ENCODE measurements at regions not wholly inside any gene's neighbourhood (a gene's known extent, or its start where the extent isn't known, plus 50 kb on each side); places are given as distances from the start of the nearest gene placed in this dataset.
A peak's percentile ranks its signal among the peaks of the same experiment; 100 is the strongest.

GRCh38 chr1:108034396-108034795 lies 69.4 kb upstream of the VAV3 start:
- H3K9me3 ChIP-seq (ENCODE audit: insufficient read depth, low read depth, low read length) = no peaks in the 10 kb centered on the region
- no peak overlapping the region for H3K4me2 ChIP-seq (ENCODE audit: low read depth, low read length, poor library complexity, severe bottlenecking)
- TF ChIP-seq EZH2phosphoT487 (IDR thresholded peaks at IDR 0.05; ENCODE audit: borderline replicate concordance) (no peak), CTCF (conservative IDR thresholded peaks at IDR 0.05; ENCODE audit: low read length) (no peak)
- no peaks in the 10 kb centered on the region for H4K20me1 ChIP-seq (ENCODE audit: insufficient read depth, low read length, poor library complexity, severe bottlenecking)
- H3K79me2 ChIP-seq (ENCODE audit: insufficient read depth, low read length) = no peaks in the 10 kb centered on the region
- H3K9me2 ChIP-seq (replicated peaks; ENCODE audit: low read depth, low read length) = no peaks in the 10 kb centered on the region
- H2AFZ ChIP-seq (ENCODE audit: low read length) = no peak overlapping the region
- no peaks in the 10 kb centered on the region for H3K36me3 ChIP-seq (ENCODE audit: insufficient read depth, low read length)
- no peaks in the 10 kb centered on the region for H3K27me3 ChIP-seq (ENCODE audit: insufficient read depth, low read length, poor library complexity, severe bottlenecking)
- peaks cover 13% of the 10 kb centered on the region for H3K4me1 ChIP-seq (ENCODE audit: insufficient read depth, low read length, poor library complexity, severe bottlenecking)
- no peak overlapping the region for H3K9ac ChIP-seq (ENCODE audit: low read depth, low read length, poor library complexity, severe bottlenecking)
- no peak overlapping the region for H3K4me3 ChIP-seq (ENCODE audit: low read length, poor library complexity, severe bottlenecking)
- no peaks in the 10 kb centered on the region for H3F3A ChIP-seq (ENCODE audit: low read depth)

GRCh38 chr1:108033550-108033951 lies 68.6 kb upstream of the VAV3 start:
- H3K79me2 ChIP-seq (ENCODE audit: insufficient read depth, low read length) = no peaks in the 10 kb centered on the region
- no peaks in the 10 kb centered on the region for H3K9me2 ChIP-seq (replicated peaks; ENCODE audit: low read depth, low read length)
- no peak overlapping the region for H2AFZ ChIP-seq (ENCODE audit: low read length)
- H3K27me3 ChIP-seq (ENCODE audit: insufficient read depth, low read length, poor library complexity, severe bottlenecking) = no peaks in the 10 kb centered on the region
- H3K4me1 ChIP-seq (ENCODE audit: insufficient read depth, low read length, poor library complexity, severe bottlenecking) = peaks cover 21% of the 10 kb centered on the region
- H4K20me1 ChIP-seq (ENCODE audit: insufficient read depth, low read length, poor library complexity, severe bottlenecking) = no peaks in the 10 kb centered on the region
- no peak overlapping the region for H3K9ac ChIP-seq (ENCODE audit: low read depth, low read length, poor library complexity, severe bottlenecking)
- no peaks in the 10 kb centered on the region for H3F3A ChIP-seq (ENCODE audit: low read depth)
- TF ChIP-seq CTCF (conservative IDR thresholded peaks at IDR 0.05; ENCODE audit: low read length) = no peak
- no peak for TF ChIP-seq EZH2phosphoT487 (IDR thresholded peaks at IDR 0.05; ENCODE audit: borderline replicate concordance)
- no peak overlapping the region for H3K4me3 ChIP-seq (ENCODE audit: low read length, poor library complexity, severe bottlenecking)
- no peak overlapping the region for H3K4me2 ChIP-seq (ENCODE audit: low read depth, low read length, poor library complexity, severe bottlenecking)
- no peaks in the 10 kb centered on the region for H3K36me3 ChIP-seq (ENCODE audit: insufficient read depth, low read length)
- H3K9me3 ChIP-seq (ENCODE audit: insufficient read depth, low read depth, low read length) = no peaks in the 10 kb centered on the region

- no peaks in the 10 kb centered on the region for H3K27me3 ChIP-seq (ENCODE audit: insufficient read depth, low read length, poor library complexity, severe bottlenecking)
- H3K79me2 ChIP-seq (ENCODE audit: insufficient read depth, low read length) = no peaks in the 10 kb centered on the region
- H3K9me3 ChIP-seq (ENCODE audit: insufficient read depth, low read depth, low read length) = no peaks in the 10 kb centered on the region
- TF ChIP-seq EZH2phosphoT487 (IDR thresholded peaks at IDR 0.05; ENCODE audit: borderline replicate concordance) (no peak), CTCF (conservative IDR thresholded peaks at IDR 0.05; ENCODE audit: low read length) (no peak)
- H4K20me1 ChIP-seq (ENCODE audit: insufficient read depth, low read length, poor library complexity, severe bottlenecking) = no peaks in the 10 kb centered on the region
- H3F3A ChIP-seq (ENCODE audit: low read depth) = no peaks in the 10 kb centered on the region
- H3K9ac ChIP-seq (ENCODE audit: low read depth, low read length, poor library complexity, severe bottlenecking) = peak overlapping the region; percentile 53
- no peaks in the 10 kb centered on the region for H3K9me2 ChIP-seq (replicated peaks; ENCODE audit: low read depth, low read length)
- no peaks in the 10 kb centered on the region for H3K36me3 ChIP-seq (ENCODE audit: insufficient read depth, low read length)
- no peak overlapping the region for H3K4me3 ChIP-seq (ENCODE audit: low read length, poor library complexity, severe bottlenecking)
- peak overlapping the region; percentile 57 for H2AFZ ChIP-seq (ENCODE audit: low read length)
- peaks cover 48% of the 10 kb centered on the region for H3K4me1 ChIP-seq (ENCODE audit: insufficient read depth, low read length, poor library complexity, severe bottlenecking)
- H3K4me2 ChIP-seq (ENCODE audit: low read depth, low read length, poor library complexity, severe bottlenecking) = peak overlapping the region; percentile 62
Observed at GRCh38 chr1:108028841-108029388, 63.9 kb upstream of the VAV3 start.

Measured in Loucy (cell line).